ENCODE measurements at regions not wholly inside any gene's neighbourhood (a gene's known extent, or its start where the extent isn't known, plus 50 kb on each side); places are given as distances from the start of the nearest gene placed in this dataset.

- no peak for TF ChIP-seq POLR2A (IDR thresholded peaks at IDR 0.05)
- no peak for TF ChIP-seq CTCF (IDR thresholded peaks at IDR 0.05)
Measured at GRCh38 chr2:153291718-153292117, 186.8 kb downstream of the RPRM start.

Measured in Peyer's patch (tissue), 4 donors.